ENCODE measurements at regions not wholly inside any gene's neighbourhood (a gene's known extent, or its start where the extent isn't known, plus 50 kb on each side); places are given as distances from the start of the nearest gene placed in this dataset.

DNA sequence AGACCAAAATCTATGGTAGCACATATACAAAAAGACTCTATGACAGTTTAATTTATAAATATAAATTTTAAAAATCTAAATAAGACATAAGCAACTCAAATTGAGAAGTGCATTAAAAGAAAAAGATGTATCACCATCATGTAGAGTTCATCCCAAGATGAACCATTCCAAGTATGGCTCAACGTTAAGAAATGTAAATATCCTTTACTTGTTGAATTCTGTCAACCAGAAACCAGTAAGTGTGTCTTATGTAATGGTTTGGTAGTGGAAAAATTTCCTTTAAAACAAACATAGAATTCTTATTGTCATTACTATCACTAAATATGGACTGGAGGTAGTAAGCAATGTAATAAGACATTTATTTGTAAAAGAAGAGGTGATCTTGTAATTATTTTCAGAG, 87.3 kb downstream of the YIPF5 start:
- no peak for TF ChIP-seq POLR2A (IDR thresholded peaks at IDR 0.05; ENCODE audit: insufficient read depth in 1 of 2, low read depth in 2 of 2, low read length in 2 of 2)
- TF ChIP-seq EZH2 (conservative IDR thresholded peaks at IDR 0.05; ENCODE audit: low read depth, low read length) = no peak
- no peak for TF ChIP-seq ZKSCAN1 (IDR thresholded peaks at IDR 0.05; ENCODE audit: low read length)
- TF ChIP-seq, protein P1, sequence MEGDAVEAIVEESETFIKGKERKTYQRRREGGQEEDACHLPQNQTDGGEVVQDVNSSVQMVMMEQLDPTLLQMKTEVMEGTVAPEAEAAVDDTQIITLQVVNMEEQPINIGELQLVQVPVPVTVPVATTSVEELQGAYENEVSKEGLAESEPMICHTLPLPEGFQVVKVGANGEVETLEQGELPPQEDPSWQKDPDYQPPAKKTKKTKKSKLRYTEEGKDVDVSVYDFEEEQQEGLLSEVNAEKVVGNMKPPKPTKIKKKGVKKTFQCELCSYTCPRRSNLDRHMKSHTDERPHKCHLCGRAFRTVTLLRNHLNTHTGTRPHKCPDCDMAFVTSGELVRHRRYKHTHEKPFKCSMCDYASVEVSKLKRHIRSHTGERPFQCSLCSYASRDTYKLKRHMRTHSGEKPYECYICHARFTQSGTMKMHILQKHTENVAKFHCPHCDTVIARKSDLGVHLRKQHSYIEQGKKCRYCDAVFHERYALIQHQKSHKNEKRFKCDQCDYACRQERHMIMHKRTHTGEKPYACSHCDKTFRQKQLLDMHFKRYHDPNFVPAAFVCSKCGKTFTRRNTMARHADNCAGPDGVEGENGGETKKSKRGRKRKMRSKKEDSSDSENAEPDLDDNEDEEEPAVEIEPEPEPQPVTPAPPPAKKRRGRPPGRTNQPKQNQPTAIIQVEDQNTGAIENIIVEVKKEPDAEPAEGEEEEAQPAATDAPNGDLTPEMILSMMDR (CRISPR knock-in tag; IDR thresholded peaks at IDR 0.05) = no peak
- TF ChIP-seq, protein P2, sequence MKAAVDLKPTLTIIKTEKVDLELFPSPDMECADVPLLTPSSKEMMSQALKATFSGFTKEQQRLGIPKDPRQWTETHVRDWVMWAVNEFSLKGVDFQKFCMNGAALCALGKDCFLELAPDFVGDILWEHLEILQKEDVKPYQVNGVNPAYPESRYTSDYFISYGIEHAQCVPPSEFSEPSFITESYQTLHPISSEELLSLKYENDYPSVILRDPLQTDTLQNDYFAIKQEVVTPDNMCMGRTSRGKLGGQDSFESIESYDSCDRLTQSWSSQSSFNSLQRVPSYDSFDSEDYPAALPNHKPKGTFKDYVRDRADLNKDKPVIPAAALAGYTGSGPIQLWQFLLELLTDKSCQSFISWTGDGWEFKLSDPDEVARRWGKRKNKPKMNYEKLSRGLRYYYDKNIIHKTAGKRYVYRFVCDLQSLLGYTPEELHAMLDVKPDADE (CRISPR knock-in tag; IDR thresholded peaks at IDR 0.05) = no peak
- TF ChIP-seq ZNF180 (CRISPR knock-in tag; IDR thresholded peaks at IDR 0.05; ENCODE audit: borderline replicate concordance, low read depth) = no peak
- no peak for TF ChIP-seq ELF4 (CRISPR knock-in tag; IDR thresholded peaks at IDR 0.05; ENCODE audit: borderline replicate concordance)

Data from HepG2 (cell line).